SK-N-MC (cell line): ENCODE measurements at regions not wholly inside any gene's neighbourhood (a gene's known extent, or its start where the extent isn't known, plus 50 kb on each side); places are given as distances from the start of the nearest gene placed in this dataset.

Experiments
- EZH2 ChIP-seq: fragments of 200-600 bp; sonication (generic); IDR thresholded peaks from one replicate; pipeline ENCODE4 v1.6.1; 2017; ENCODE audit warnings: antibody characterized with exemption
- POLR2AphosphoS5 ChIP-seq: IDR thresholded peaks from 2 replicates; pipeline ENCODE4 v1.6.1; 2012; ENCODE audit warnings: mild to moderate bottlenecking, low read depth, low read length, borderline replicate concordance

- TF ChIP-seq POLR2AphosphoS5 (no peak), EZH2 (no peak)
Observed at GRCh38 chr2:10992023-10992791, 80.5 kb downstream of the KCNF1 start.
